Transverse colon (tissue), 4 donors: ENCODE measurements at regions not wholly inside any gene's neighbourhood (a gene's known extent, or its start where the extent isn't known, plus 50 kb on each side); places are given as distances from the start of the nearest gene placed in this dataset.

Source experiments
- DNase-seq: peaks from one replicate; pipeline ENCODE4 v3.0.0-alpha.2; 2019
- H3K27ac ChIP-seq, 4 donors: fragments of 200-600 bp; sonication (generic); 2 replicates each; pipeline ENCODE4 v1.5.1; 2016 to 2018; ENCODE audit warnings: inconsistent platforms in 4 of 4
- H3K27me3 ChIP-seq: fragments of 200-600 bp; sonication (generic); 2 replicates; pipeline ENCODE4 v1.5.1; 2017; ENCODE audit warnings: inconsistent platforms
- H3K36me3 ChIP-seq, 4 donors: fragments of 200-600 bp; sonication (generic); 2 replicates each; pipeline ENCODE4 v1.5.1; 2017 to 2019; ENCODE audit warnings: inconsistent platforms in 4 of 4
- H3K4me1 ChIP-seq, 4 donors: fragments of 200-600 bp; sonication (generic); 2 replicates each; pipeline ENCODE4 v1.5.1; 2017 to 2020; ENCODE audit warnings: inconsistent platforms in 4 of 4
- H3K4me3 ChIP-seq, 4 donors: fragments of 200-600 bp; sonication (generic); 1 replicate in 1 of 4; 2 replicates in 3 of 4; pipeline versions ENCODE4 v1.5.1 to v1.6.1; 2017 to 2019; ENCODE audit warnings: inconsistent platforms in 4 of 4
- H3K9me3 ChIP-seq, 2 donors: fragments of 200-600 bp; sonication (generic); 2 replicates each; pipeline ENCODE4 v1.5.1; 2017 to 2019; ENCODE audit warnings: inconsistent platforms in 2 of 2
- EP300 ChIP-seq: sonication (generic); formaldehyde crosslinking; IDR thresholded peaks from one replicate; pipeline ENCODE4 v1.6.1; 2017; ENCODE audit warnings: antibody characterized with exemption, low read depth
- POLR2A ChIP-seq: fragments of 450-650 bp; IDR thresholded peaks from one replicate; pipeline ENCODE4 v1.6.1; 2016; ENCODE audit warnings: antibody characterized with exemption, mild to moderate bottlenecking, moderate library complexity
- POLR2AphosphoS5 ChIP-seq, 3 donors: sonication (generic); formaldehyde crosslinking; IDR thresholded peaks; one replicate each; pipeline ENCODE4 v1.6.1; 2016; ENCODE audit warnings: antibody characterized with exemption in 3 of 3
- WGBS, 2 donors: methylation state at CpG; one replicate each; pipeline ENCODE4 v1.1.5; 2018; ENCODE audit warnings: low coverage in 1 of 2; 5-methylcytosine and 5-hydroxymethylcytosine counted together
- in situ Hi-C, 4 donors: fragments of 200-750 bp; cut with MboI; loops; one replicate each; pipeline versions ENCODE4 v1.15.0 to v1.15.1; 2017; ENCODE audit warnings: low sequenced_read_pairs in 3 of 4, low pct_ligation_motif_present in 1 of 4, low pct_unique_long_range_greater_than_20kb in 1 of 4
- intact Hi-C: fragments of 100-400 bp; cut with DNase I; formaldehyde crosslinking; loops from one replicate; pipeline ENCODE4 v1.15.1; 2023; ENCODE audit warnings: low total_unique reads
- TF ChIP-seq, protein P1 (sequence below), 5 experiments: fragments of 200-600 bp in 3 of 5; fragments of 450-650 bp in 2 of 5; sonication (generic) in 3 of 5; IDR thresholded peaks; 1 replicate in 2 of 5; 2 replicates in 3 of 5; pipeline ENCODE4 v1.5.1; 2016 to 2017; ENCODE audit warnings: antibody characterized with exemption in 5 of 5, inconsistent platforms in 3 of 5, mild to moderate bottlenecking in 2 of 5, moderate library complexity in 1 of 5

DNA sequence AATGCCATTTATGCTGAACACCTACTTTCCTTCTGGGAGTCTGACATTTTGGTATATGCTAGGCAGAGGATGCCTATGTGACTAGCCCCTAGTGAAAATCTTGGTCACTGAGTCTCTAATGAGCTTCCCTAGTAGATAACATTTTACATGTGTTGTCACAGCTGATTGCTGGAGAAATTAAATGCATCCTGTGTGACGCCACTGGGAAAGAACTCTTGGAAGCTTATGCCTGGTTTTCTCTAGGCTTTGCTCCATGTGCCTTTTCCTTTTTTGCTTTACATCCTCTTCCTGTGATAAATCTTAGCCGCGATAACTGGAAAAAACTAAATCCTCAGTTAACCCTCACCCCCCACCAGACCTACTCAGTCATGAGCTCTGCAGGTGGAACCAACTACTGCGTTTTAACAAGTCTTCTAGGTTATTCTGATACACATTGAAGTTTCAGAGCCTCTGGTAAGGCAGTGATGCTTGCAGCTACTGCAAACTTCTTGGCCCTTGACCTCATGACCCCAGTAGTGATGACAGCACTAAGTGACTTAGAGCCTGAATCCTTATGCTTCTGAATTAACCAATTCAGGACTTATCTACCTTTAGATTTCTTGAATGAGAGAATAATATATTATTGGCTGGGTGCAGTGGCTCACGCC is 292.4 kb upstream of the SOX14 start:
- H3K27ac ChIP-seq, result no peak overlapping the region
- intact Hi-C loops, result no loop called here
- no peaks in the 10 kb centered on the region for H3K27me3 ChIP-seq
- no peaks in the 10 kb centered on the region for H3K36me3 ChIP-seq
- DNase-seq, result no peak
- no peaks in the 10 kb centered on the region for H3K4me1 ChIP-seq
- TF ChIP-seq POLR2A (no peak), POLR2AphosphoS5 (IDR thresholded peaks at IDR 0.05) (no peak), EP300 (no peak)
- TF ChIP-seq, protein P1, sequence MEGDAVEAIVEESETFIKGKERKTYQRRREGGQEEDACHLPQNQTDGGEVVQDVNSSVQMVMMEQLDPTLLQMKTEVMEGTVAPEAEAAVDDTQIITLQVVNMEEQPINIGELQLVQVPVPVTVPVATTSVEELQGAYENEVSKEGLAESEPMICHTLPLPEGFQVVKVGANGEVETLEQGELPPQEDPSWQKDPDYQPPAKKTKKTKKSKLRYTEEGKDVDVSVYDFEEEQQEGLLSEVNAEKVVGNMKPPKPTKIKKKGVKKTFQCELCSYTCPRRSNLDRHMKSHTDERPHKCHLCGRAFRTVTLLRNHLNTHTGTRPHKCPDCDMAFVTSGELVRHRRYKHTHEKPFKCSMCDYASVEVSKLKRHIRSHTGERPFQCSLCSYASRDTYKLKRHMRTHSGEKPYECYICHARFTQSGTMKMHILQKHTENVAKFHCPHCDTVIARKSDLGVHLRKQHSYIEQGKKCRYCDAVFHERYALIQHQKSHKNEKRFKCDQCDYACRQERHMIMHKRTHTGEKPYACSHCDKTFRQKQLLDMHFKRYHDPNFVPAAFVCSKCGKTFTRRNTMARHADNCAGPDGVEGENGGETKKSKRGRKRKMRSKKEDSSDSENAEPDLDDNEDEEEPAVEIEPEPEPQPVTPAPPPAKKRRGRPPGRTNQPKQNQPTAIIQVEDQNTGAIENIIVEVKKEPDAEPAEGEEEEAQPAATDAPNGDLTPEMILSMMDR (IDR thresholded peaks at IDR 0.05), result no peak
- no peak overlapping the region for H3K4me3 ChIP-seq
- 66 to 78% methylated on average over 3 to 5 of the region's 5 CpGs for WGBS, 2 donors
- in situ Hi-C loops, result no loop called here
- H3K9me3 ChIP-seq, result no peaks in the 10 kb centered on the region

DNA sequence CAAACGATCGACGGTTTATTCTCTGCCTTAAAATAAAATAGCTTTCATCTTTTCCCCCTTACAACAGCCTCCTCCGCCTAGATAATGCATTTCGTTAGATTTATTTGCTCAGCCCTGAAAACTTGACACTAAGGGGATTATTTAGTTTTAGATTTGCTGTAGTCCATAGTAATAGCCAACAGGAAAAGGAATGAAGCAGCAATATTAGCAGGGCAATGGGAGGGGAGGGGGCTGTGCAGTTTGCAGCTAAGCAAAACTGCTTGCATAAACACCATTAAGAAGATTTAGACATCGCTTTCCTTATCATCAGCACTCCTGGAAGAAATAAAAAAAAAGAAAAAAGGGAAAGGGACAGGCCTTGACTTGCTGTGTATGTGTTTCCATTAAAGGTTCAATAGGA is 286.5 kb upstream of the SOX14 start:
- H3K36me3 ChIP-seq, result no peaks in the 10 kb centered on the region
- no peak overlapping the region for H3K27ac ChIP-seq
- no peak overlapping the region for H3K4me3 ChIP-seq
- no peaks in the 10 kb centered on the region for H3K27me3 ChIP-seq
- 57 to 71% methylated on average over 6 of the region's 6 CpGs for WGBS, 2 donors
- DNase-seq, result no peak
- H3K4me1 ChIP-seq, result no peaks in the 10 kb centered on the region
- in situ Hi-C loops (no loop called here), intact Hi-C loops (no loop called here)
- peaks cover 0 to 10% of the 10 kb centered on the region in 2 donors for H3K9me3 ChIP-seq
- TF ChIP-seq EP300 (no peak), POLR2A (no peak), POLR2AphosphoS5 (IDR thresholded peaks at IDR 0.05) (no peak)
- TF ChIP-seq, protein P1 (IDR thresholded peaks at IDR 0.05), result no peak

DNA sequence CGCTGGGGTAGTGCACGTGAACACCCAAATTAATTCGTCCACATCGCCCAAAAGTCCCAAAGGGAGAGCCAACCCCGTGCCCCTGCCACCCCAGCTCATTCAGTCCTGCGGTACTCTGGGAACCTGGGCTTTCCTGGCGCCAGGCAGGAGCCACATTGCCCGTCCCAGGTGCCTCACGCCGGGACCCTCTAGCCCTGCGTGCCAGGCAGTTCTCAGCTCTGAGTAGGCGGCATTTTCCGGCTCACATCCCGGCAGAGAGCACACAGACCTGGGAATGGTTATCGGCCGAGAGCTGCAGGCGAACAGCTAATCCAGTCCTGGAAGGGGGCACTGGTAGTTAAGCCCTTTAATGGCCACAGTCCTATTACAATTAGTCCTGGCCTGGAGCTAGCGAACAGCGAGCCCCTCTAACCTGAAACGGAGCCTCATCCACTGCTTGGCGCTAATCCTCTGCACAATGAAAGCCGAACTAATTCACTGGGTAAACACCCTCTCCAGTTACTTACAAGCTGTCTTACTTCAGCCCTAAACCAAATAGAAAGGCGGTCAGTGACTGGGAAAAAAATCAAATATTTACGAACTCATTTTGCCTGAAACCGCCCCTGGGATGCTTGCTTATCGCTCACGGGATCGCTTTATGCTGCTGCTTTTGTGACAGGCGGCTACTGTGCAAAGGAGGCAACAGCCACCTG is 254.6 kb upstream of the SOX14 start:
- Histone ChIP-seq H3K4me3 (no peak overlapping the region), H3K4me1 (no peaks in the 10 kb centered on the region), H3K9me3 (no peaks in the 10 kb centered on the region), H3K27ac (no peak overlapping the region), H3K27me3 (no peaks in the 10 kb centered on the region), H3K36me3 (no peaks in the 10 kb centered on the region)
- 33 to 56% methylated on average over 4 to 29 of the region's 29 CpGs for WGBS, 2 donors
- no peak for DNase-seq
- intact Hi-C loops, result no loop called here
- in situ Hi-C loops, result no loop called here
- TF ChIP-seq POLR2A (no peak), POLR2AphosphoS5 (IDR thresholded peaks at IDR 0.05) (no peak), EP300 (no peak)
- TF ChIP-seq, protein P1 (IDR thresholded peaks at IDR 0.05), result no peak

DNA sequence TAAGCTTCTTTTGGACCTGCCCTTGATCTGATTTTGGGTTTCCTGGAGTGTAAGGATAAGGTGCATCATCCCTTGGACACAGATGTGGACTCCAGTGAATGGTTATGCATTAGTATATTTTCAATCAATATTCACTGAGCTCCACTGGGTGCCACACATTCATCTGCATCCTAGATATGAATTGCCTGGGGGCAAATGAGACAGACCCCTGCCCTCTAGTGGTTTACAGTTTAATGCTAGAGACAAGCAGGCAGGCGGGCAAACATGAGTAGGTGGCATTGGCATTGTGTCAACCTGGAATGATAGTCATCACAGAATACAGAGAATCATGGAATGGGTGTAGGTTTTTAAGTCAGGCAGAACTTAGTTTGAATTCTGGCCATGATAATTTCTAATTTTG is 252.5 kb upstream of the SOX14 start:
- intact Hi-C loops (no loop called here), in situ Hi-C loops (no loop called here)
- WGBS, 2 donors, result 84% methylated on average over 1 of the region's 1 CpG; no CpG with 5 or more reads in 1 of the 2 donors
- DNase-seq, result no peak
- Histone ChIP-seq H3K4me1 (no peaks in the 10 kb centered on the region), H3K36me3 (no peaks in the 10 kb centered on the region), H3K27ac (no peak overlapping the region), H3K4me3 (no peak overlapping the region), H3K27me3 (no peaks in the 10 kb centered on the region), H3K9me3 (no peaks in the 10 kb centered on the region)
- no peak for TF ChIP-seq POLR2A
- no peak for TF ChIP-seq POLR2AphosphoS5 (IDR thresholded peaks at IDR 0.05)
- TF ChIP-seq EP300, result no peak
- TF ChIP-seq, protein P1 (IDR thresholded peaks at IDR 0.05), result no peak
